ENCODE measurements at regions not wholly inside any gene's neighbourhood (a gene's known extent, or its start where the extent isn't known, plus 50 kb on each side); places are given as distances from the start of the nearest gene placed in this dataset.

- intact Hi-C loops (cut with micrococcal nuclease): no loop called here
- H3K27me3 Mint-ChIP-seq (ENCODE audit: insufficient read depth, unreplicated experiment): no peaks in the 10 kb centered on the region
- H3K9me3 Mint-ChIP-seq (ENCODE audit: unreplicated experiment): no peaks in the 10 kb centered on the region
- no peak overlapping the region for H3K27ac Mint-ChIP-seq (ENCODE audit: low read depth, unreplicated experiment)
- BruUV-seq (replicated peaks): no TSS peak
- no peak for TF ChIP-seq CTCF (IDR thresholded peaks at IDR 0.05; ENCODE audit: unreplicated experiment)
- DNase-seq (ENCODE audit: unreplicated experiment): no peak
- H3K4me1 Mint-ChIP-seq (ENCODE audit: insufficient read depth, unreplicated experiment): no peaks in the 10 kb centered on the region
- ChIA-PET POLR2A (interaction anchor here (0.6 kb wide), 3 partner anchors 34 to 165 kb away, joined by 3 read pairs; no protein-coding TSS in a partner anchor), CTCF (interaction anchor here (0.6 kb wide), 1 partner anchor 692 kb away, joined by 3 read pairs; no protein-coding TSS in a partner anchor)
- no peaks in the 10 kb centered on the region for H3K36me3 Mint-ChIP-seq (ENCODE audit: insufficient read depth, unreplicated experiment)
- H3K4me3 Mint-ChIP-seq (ENCODE audit: unreplicated experiment): no peak overlapping the region
Measured at GRCh38 chr2:147739508-147739907, 105.3 kb upstream of the ACVR2A start.

- no peaks in the 10 kb centered on the region for H3K4me1 Mint-ChIP-seq (ENCODE audit: insufficient read depth, unreplicated experiment)
- CTCF ChIA-PET: no interaction called here
Measured at GRCh38 chr2:147718831-147719230, 126.0 kb upstream of the ACVR2A start.

GRCh38 chr2:147716906-147717305, 127.9 kb upstream of the ACVR2A start:
- DNase-seq (ENCODE audit: unreplicated experiment): no peak
- BruUV-seq (replicated peaks): no TSS peak
- Mint-ChIP-seq H3K36me3 (ENCODE audit: insufficient read depth, unreplicated experiment) (no peaks in the 10 kb centered on the region), H3K27ac (ENCODE audit: low read depth, unreplicated experiment) (no peak overlapping the region), H3K4me3 (ENCODE audit: unreplicated experiment) (no peak overlapping the region), H3K4me1 (ENCODE audit: insufficient read depth, unreplicated experiment) (no peaks in the 10 kb centered on the region), H3K9me3 (ENCODE audit: unreplicated experiment) (no peaks in the 10 kb centered on the region), H3K27me3 (ENCODE audit: insufficient read depth, unreplicated experiment) (peaks cover 11% of the 10 kb centered on the region)
- intact Hi-C loops (cut with micrococcal nuclease): no loop called here
- ChIA-PET POLR2A (no interaction called here), CTCF (interaction anchor here (0.6 kb wide), 1 partner anchor 399 kb away, joined by 3 read pairs; no protein-coding TSS in a partner anchor)
- no peak for TF ChIP-seq CTCF (IDR thresholded peaks at IDR 0.05; ENCODE audit: unreplicated experiment)

More at GRCh38 chr2:147718831-147719230, 126.0 kb upstream of the ACVR2A start:
- BruUV-seq (replicated peaks): no TSS peak
- POLR2A ChIA-PET: no interaction called here
- DNase-seq (ENCODE audit: unreplicated experiment): no peak
- H3K9me3 Mint-ChIP-seq (ENCODE audit: unreplicated experiment): no peaks in the 10 kb centered on the region
- H3K27me3 Mint-ChIP-seq (ENCODE audit: insufficient read depth, unreplicated experiment): peaks cover 11% of the 10 kb centered on the region
- intact Hi-C loops (cut with micrococcal nuclease): no loop called here
- no peak for TF ChIP-seq CTCF (IDR thresholded peaks at IDR 0.05; ENCODE audit: unreplicated experiment)
- H3K27ac Mint-ChIP-seq (ENCODE audit: low read depth, unreplicated experiment): no peak overlapping the region
- no peaks in the 10 kb centered on the region for H3K36me3 Mint-ChIP-seq (ENCODE audit: insufficient read depth, unreplicated experiment)
- H3K4me3 Mint-ChIP-seq (ENCODE audit: unreplicated experiment): no peak overlapping the region

- no peaks in the 10 kb centered on the region for H3K36me3 Mint-ChIP-seq (ENCODE audit: insufficient read depth, unreplicated experiment)
- H3K9me3 Mint-ChIP-seq (ENCODE audit: unreplicated experiment): no peaks in the 10 kb centered on the region
- no peak overlapping the region for H3K27ac Mint-ChIP-seq (ENCODE audit: low read depth, unreplicated experiment)
- peaks cover 11% of the 10 kb centered on the region for H3K27me3 Mint-ChIP-seq (ENCODE audit: insufficient read depth, unreplicated experiment)
- intact Hi-C loops (cut with micrococcal nuclease): no loop called here
- no peak for TF ChIP-seq CTCF (IDR thresholded peaks at IDR 0.05; ENCODE audit: unreplicated experiment)
- ChIA-PET POLR2A (no interaction called here), CTCF (no interaction called here)
- H3K4me1 Mint-ChIP-seq (ENCODE audit: insufficient read depth, unreplicated experiment): no peaks in the 10 kb centered on the region
- no peak overlapping the region for H3K4me3 Mint-ChIP-seq (ENCODE audit: unreplicated experiment)
- DNase-seq (ENCODE audit: unreplicated experiment): no peak
- BruUV-seq (replicated peaks): no TSS peak
Measured at GRCh38 chr2:147715807-147716206, 129.0 kb upstream of the ACVR2A start.

All from MCF 10A (cell line).